IPS-NIHi11 (cell line): ENCODE measurements at regions not wholly inside any gene's neighbourhood (a gene's known extent, or its start where the extent isn't known, plus 50 kb on each side); places are given as distances from the start of the nearest gene placed in this dataset.
"Not testable (repeated sequence)": the region's sequence is repeated elsewhere in the genome, so short reads cannot be mapped to it uniquely, and the experiment has no call there.

Experiments used
- DNase-seq: peaks from one replicate; pipeline ENCODE4 v3.0.0; 2012; ENCODE audit warnings: mixed read lengths, low spot score

GRCh38 chr3:154898916-154899315, 181.2 kb upstream of the MME start:
- DNase-seq = no peak

GRCh38 chr3:154898443-154898842, 181.7 kb upstream of the MME start:
- DNase-seq = no peak

- no peak for DNase-seq
These were observed 186.3 kb upstream of the MME start for GRCh38 chr3:154893813-154894212.

GRCh38 chr3:154889227-154889634, 190.9 kb upstream of the MME start:
- no peak for DNase-seq

GRCh38 chr3:154887869-154888268, 192.2 kb upstream of the MME start:
- no peak for DNase-seq

- no peak for DNase-seq
These were observed 193.7 kb upstream of the MME start for GRCh38 chr3:154886437-154886836.

GRCh38 chr3:154885418-154885817, 194.7 kb upstream of the MME start:
- no peak for DNase-seq

GRCh38 chr3:154884952-154885351, 195.2 kb upstream of the MME start:
- DNase-seq = no peak

- no peak for DNase-seq
These were observed 205.0 kb upstream of the MME start for GRCh38 chr3:154875142-154875541.

- no peak for DNase-seq
These were observed 207.4 kb upstream of the MME start for GRCh38 chr3:154872696-154873095.

GRCh38 chr3:154872074-154872473, 208.0 kb upstream of the MME start:
- no peak for DNase-seq

- DNase-seq = no peak
These were observed 215.2 kb upstream of the MME start for GRCh38 chr3:154864947-154865346.

GRCh38 chr3:154862265-154862664, 217.9 kb upstream of the MME start:
- no peak for DNase-seq

GRCh38 chr3:154852998-154853397, 227.1 kb upstream of the MME start:
- not testable (repeated sequence) for DNase-seq

- no peak for DNase-seq
These were observed 227.6 kb upstream of the MME start for GRCh38 chr3:154852515-154852914.

GRCh38 chr3:154851644-154852043, 228.5 kb upstream of the MME start:
- no peak for DNase-seq

- DNase-seq = no peak
These were observed 229.2 kb upstream of the MME start for GRCh38 chr3:154850921-154851320.

GRCh38 chr3:154849408-154849807, 230.7 kb upstream of the MME start:
- DNase-seq = no peak

- DNase-seq = no peak
These were observed 235.3 kb upstream of the MME start for GRCh38 chr3:154844863-154845262.

GRCh38 chr3:154843647-154844046, 236.5 kb upstream of the MME start:
- DNase-seq = no peak

GRCh38 chr3:154842536-154842935, 237.6 kb upstream of the MME start:
- DNase-seq = no peak

GRCh38 chr3:154835639-154836038, 244.5 kb upstream of the MME start:
- no peak for DNase-seq

- DNase-seq = not testable (repeated sequence)
These were observed 245.3 kb upstream of the MME start for GRCh38 chr3:154834831-154835230.

- no peak for DNase-seq
These were observed 250.2 kb upstream of the MME start for GRCh38 chr3:154829929-154830328.

GRCh38 chr3:154819491-154819890, 260.6 kb upstream of the MME start:
- DNase-seq = no peak
